ENCODE measurements at regions not wholly inside any gene's neighbourhood (a gene's known extent, or its start where the extent isn't known, plus 50 kb on each side); places are given as distances from the start of the nearest gene placed in this dataset.

DNA sequence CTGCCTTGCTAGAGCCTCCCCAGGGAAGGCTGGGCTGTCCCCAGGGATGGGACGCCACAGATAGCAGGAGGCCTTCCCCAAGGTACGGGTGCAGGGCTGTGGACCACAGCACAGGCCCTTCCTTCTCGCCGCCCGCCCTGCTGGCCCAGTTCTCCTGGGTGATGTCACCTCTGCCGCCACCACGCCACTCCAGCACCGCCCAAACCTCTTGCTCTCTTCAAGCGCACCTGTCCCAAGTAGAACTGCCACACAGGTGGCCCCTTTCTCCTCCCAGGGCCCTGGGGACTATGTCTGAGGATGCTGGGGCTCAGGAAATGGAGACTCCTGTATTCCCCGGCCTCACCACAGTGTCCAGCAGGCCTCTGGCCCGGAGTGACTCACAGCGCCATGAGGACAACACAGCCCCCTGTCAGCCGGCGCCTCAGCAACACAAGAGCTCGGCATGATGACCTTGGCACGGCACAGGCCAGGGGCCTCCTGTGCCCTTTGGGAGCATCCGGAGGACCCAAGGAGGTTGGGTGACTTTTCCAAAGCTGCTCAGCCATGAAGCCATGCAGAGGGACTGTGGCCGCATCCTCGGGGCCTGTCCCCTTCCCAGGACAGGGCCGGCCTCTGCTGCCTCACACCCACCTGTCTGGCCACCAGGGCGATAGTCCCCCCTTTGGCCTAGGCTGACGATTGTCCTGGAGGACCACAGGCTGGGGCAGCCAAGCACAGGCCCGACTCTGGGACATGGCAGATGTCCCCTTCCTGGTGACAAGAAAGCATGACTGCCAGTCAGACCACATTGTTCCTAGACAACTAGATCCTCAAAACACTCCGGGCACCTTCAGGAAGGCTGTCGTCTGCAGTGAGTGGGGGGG is 1023.5 kb downstream of the BRD1 start:
- no peak for DNase-seq

DNA sequence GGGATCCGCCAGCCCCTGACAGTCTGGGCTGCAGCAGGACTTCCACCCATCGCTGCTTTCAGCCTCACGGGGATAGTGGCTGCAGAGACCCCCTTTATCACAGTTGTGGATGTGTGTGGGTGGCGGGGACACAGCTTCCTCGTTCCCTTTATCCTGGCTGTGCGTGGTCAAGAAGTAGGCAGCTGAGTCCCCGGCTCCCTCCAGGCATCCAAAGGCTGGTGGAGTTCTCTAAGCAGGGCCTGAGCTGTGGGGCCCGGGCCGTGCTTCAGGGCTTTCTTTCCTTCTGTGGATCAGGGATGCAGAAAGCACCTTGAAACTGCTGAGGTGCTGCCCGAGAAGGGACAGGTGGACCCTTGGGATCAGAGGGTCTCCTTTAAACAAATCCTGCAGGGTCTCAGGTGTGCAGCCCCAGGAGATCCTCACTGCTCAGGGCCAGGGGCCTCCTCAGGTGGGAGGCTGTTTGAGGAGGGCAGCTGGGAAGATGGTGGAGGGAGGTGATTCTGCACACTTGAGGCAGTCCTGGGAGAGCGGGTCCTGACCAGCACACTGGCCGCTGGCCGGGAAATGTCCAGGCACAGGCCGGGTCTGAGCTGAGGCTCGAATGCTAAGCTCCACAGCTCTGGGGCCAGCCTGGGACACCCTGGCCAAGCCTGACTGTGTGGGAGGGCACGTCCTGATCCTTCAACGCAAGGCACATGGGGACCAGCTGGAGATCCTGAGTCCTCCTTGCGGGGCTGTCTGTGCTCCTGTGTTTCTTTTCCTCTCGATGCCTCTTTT is 1024.3 kb downstream of the BRD1 start:
- no peak for DNase-seq

DNA sequence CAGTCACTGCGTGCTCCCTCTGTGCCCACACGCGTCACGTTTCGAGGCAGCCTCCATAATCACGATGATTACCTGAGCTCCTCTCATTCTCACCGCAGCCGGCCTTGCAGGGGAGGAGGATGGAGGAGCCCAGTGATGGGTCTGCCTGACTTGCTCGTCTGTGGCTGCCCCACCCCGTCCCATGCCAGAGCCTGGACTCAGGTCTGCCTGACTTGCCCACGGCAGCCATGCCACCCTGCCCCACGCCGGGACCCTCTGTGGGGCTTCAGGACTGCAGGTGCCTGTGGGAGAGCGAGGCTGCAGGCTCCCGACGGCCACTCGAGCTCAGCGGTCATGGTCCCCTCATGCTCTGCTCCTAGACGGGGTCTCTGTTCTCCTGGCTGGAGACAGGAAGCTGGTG is 1025.1 kb downstream of the BRD1 start:
- no peak for DNase-seq

- DNase-seq = no peak
Measured at GRCh38 chr22:48800886-48801607, 1026.6 kb downstream of the BRD1 start.

DNA sequence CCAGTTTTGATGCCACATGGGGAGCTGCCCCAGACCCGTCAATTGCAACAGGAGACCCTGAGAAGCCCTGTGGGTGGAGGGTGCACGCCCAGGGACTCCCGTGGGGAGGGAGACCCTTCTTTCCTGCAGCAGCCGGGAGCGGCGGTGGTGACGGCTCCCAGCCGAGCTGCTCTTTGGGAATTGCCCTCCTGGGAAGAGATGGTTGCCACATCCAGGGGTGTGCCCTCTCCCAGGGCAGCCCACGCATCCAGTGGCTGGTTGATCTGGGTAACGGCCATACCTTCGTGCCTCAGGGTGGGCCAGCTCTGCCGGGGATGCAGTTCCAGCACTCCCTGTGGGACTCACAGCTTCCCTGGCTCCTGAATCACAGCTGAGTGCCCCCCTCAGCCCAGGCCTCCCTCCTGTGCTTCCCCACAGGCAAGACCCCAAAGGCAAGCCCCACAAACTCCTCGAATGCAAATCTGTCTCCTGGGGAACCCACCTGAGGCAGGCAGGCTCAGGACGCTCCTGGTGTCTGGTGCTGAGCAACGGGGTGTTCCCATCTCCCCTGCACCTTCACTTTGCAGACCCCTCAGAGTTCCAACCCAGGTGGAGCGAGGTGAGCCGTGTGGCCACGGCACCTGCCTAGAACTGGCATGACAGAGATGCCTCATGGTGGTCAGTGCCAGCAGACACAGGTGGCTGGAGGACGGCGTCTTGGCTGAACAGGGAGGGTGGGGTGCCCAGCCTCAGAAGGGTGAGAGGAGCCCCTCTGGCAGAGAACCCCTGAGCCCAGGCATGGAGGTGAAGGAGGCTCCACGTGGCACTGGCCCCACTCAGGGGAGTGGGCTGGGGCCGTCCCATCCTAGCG is 1027.4 kb downstream of the BRD1 start:
- no peak for DNase-seq

DNA sequence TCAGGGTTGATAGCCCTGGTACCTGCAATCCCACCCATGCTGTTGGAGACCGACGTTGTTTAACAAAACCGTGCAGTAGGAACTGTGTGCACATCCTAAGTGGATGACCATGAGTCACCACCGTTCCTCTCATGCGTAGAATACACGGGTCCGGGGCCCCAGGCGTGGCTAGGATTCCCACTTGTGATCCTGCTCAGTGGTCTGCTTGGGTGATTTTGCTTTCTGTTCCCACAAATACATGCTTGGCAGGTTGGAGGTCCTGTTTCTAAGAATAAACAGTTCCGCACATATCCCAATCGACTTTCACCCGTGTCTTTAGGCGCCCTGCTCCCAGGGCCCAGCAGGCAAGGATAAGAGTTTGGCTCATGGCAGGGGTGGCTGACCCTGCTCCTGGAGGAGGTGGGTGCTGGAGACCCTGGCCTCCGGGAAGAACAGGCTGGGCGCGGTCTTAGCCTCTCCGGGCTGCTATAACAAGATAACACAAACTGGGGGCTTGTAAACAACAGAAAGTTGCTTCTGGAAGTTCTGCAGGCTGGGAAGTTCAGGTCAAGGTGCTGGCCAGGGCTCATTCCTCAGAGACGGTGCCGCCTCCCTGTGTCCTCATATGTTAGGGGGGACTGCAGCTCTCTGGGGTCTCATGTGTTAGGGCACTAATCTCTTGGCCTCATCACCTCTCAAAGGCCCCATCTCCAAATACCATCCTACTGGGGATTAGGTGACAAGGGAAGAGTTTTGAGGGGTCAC is 1028.3 kb downstream of the BRD1 start:
- DNase-seq = no peak

DNA sequence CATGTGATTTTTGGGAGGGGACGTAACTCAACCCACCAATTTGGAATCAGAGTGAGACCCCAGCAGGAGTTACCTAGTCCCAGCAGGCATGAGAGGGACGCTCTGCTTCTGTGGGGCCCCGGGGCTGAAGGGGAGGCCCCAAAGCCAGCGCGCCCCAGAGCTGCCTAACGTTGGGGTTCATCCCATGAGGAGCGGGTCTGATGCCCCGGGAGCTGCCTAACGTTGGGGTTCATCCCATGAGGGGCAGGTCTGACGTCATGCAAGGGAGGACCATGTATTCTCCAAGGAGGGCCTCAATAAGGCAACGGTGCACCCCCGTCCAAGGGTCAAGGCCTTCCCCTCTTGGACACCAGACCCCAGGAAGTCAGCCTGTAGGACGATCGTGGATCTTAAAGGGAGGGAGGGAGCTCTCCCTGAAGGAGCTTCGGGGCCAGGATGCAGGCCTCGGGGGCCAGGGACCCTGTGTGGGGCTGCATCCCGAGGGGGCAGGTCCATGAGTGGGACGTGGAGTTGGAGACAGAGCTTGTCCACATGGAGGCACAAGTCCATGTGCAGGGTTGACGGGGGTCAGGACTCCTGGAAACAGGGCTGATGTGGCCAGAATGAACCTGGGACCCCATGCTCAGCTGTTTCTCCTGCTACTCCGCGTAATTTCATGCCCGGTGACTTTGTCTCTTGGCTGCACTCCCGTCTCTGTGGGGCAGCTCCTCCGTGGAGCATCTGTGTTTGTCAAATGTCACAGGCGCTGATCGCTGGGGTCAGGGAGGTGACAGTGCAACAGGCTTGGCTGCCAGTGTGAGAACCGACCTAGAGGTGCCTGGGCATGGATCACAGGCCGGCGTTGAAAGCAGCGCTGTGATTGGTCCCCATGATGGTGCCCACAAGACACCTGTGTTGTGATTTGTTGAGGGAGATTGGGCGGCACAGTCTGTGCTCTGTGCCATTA is 1029.1 kb downstream of the BRD1 start:
- no peak for DNase-seq

- DNase-seq = no peak
Measured at GRCh38 chr22:48797731-48798130, 1029.9 kb downstream of the BRD1 start.

- DNase-seq = no peak
Measured at GRCh38 chr22:48796310-48797015, 1031.2 kb downstream of the BRD1 start.

DNA sequence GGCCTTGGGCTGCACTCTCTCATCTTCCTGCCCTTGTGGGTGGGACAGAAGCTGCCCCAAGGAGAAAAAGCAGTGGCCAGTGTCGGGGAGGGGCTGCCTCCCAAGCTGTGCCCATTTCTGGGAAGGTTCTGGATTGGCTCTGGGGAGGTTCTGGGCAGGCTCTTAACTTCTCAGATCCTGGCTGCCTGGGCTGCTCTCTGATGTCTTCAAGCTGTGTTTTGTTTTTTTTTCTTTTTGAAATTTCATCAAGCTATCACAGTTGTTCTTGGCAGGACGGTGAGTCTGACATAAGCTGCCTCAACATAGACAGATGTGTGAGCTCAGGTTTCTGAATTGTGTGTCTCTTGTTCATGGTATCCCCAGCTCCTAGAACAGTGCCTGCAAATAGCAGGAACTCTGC is 1032.0 kb downstream of the BRD1 start:
- no peak for DNase-seq

GRCh38 chr22:48794906-48795305 is 1032.8 kb downstream of the BRD1 start:
- no peak for DNase-seq

DNA sequence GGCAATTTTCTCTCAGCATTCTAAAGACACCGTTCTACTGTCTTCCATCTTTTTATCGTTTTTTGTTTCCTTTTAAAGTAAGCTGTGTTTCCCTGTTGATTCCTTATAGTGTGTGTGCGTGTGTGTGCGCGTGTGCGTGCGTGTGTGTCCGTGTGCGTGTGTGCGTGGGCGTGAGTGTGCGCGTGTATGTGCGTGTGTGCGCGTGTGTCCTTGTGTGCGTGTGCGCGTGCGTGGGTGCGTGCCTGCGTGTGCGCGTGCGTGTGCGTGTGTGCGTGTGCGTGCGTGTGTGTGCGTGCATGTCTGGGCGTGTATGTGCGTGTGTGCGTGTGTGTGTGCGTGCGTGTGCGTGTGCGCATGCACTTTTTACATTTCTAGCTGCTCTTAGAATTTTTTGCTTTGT is 1033.7 kb downstream of the BRD1 start:
- no peak for DNase-seq

GRCh38 chr22:48786679-48786996 is 1041.0 kb downstream of the BRD1 start:
- DNase-seq = no peak

GRCh38 chr22:48785792-48786678 is 1041.6 kb downstream of the BRD1 start:
- no peak for DNase-seq

DNA sequence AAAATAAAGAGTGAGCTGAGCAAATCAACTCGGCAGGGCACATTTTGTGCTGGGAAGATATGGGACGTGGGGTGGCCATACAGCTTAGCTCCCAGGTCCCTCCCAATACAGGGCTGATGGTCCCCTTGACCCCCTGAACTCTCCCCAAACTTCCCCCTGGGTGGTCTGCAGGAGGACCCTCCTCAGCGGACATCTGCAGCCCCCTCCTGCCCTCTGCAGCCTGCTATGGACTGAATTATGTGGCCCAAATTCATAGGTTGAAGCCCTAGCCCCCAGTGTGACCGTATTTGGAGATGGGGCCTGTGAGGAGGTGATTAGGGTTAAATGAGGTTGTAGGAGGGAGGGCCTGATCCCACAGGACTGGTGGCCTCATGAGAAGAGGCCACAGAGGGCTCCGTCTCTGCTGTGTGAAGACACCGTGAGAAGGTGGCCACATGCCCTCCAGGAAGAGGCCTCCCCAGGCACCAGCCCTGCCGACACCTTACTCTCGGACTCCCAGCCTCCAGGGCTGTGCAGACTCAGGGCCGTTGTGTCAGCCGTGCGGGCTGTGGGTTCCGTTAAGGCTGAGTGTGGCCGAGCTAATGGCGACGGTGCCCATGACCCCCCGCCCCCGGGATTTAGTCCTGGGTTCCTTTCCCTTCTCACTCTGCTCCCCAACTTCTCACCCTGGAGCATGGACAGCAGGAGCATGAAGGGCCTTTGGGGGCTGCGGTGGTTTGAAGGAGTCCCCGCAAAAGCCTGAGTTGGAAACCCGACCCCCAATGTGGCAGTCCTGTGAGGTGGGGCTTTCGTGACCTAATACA is 1042.8 kb downstream of the BRD1 start:
- DNase-seq = no peak

DNA sequence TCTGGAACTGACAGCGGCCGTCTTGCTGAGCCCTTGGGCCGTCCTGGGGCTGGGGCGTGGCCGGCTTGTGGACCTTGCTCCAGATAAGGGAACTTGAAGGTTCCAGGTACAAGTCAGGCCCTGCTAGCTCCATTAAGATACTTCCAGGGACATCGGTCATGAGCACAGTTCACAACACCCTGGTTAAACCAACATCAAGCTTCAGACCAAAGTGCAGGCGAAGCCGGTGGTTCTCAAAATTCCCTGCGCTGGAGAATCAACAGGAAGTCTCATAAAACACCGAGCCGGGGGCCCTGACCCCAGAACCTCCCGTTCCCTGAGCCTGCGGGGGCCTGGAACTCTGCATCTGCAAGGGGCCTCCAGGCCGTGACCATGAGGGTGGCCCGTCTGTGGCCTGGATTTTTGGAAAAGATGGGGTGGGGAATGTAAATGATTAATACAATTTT is 1043.8 kb downstream of the BRD1 start:
- DNase-seq = no peak

GRCh38 chr22:48782811-48783511 is 1044.7 kb downstream of the BRD1 start:
- peak; percentile 20 for DNase-seq

All from hematopoietic multipotent progenitor cell treated with erythropoietin and hydrocortisone succinate and interleukin-3 and kit ligand, for 4 days (in vitro differentiated cells).